ENCODE measurements at regions not wholly inside any gene's neighbourhood (a gene's known extent, or its start where the extent isn't known, plus 50 kb on each side); places are given as distances from the start of the nearest gene placed in this dataset.

- no peak for ATAC-seq (ENCODE audit: insufficient read depth, low FRiP score)
- no peak overlapping the region for H3K27ac ChIP-seq (ENCODE audit: low read depth in 1 of 2, low read length in 1 of 2)
- H3K9ac ChIP-seq (ENCODE audit: insufficient read depth in 1 of 2, low read length in 2 of 2): no peak overlapping the region
- TF ChIP-seq, protein P1, sequence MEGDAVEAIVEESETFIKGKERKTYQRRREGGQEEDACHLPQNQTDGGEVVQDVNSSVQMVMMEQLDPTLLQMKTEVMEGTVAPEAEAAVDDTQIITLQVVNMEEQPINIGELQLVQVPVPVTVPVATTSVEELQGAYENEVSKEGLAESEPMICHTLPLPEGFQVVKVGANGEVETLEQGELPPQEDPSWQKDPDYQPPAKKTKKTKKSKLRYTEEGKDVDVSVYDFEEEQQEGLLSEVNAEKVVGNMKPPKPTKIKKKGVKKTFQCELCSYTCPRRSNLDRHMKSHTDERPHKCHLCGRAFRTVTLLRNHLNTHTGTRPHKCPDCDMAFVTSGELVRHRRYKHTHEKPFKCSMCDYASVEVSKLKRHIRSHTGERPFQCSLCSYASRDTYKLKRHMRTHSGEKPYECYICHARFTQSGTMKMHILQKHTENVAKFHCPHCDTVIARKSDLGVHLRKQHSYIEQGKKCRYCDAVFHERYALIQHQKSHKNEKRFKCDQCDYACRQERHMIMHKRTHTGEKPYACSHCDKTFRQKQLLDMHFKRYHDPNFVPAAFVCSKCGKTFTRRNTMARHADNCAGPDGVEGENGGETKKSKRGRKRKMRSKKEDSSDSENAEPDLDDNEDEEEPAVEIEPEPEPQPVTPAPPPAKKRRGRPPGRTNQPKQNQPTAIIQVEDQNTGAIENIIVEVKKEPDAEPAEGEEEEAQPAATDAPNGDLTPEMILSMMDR (IDR thresholded peaks at IDR 0.05; ENCODE audit: control extremely low read depth, extremely low read depth): no peak
- H3K4me3 ChIP-seq: no peak overlapping the region
- DNase-seq: peak; percentile 38 to 60 (median 39)
- no peaks in the 10 kb centered on the region for H3K36me3 ChIP-seq (ENCODE audit: control insufficient read depth in 4 of 4, insufficient read depth in 4 of 4, low read length in 4 of 4)
- peaks cover 4 to 48% (median 19%) of the 10 kb centered on the region in 5 donors for H3K4me1 ChIP-seq (ENCODE audit: control insufficient read depth in 5 of 5, insufficient read depth in 5 of 5, low read length in 5 of 5)
- WGBS, 2 donors: 82 to 84% methylated on average over 3 of the region's 3 CpGs
- H3K27me3 ChIP-seq (ENCODE audit: control insufficient read depth in 3 of 3, insufficient read depth in 3 of 3, low read length in 2 of 3): no peaks in the 10 kb centered on the region
- no peaks in the 10 kb centered on the region for H3K9me3 ChIP-seq (ENCODE audit: control insufficient read depth in 4 of 4, insufficient read depth in 3 of 4, low read length in 3 of 4)
Measured at GRCh38 chr9:109863961-109864360, 84.0 kb downstream of the PALM2AKAP2 start.

DNA sequence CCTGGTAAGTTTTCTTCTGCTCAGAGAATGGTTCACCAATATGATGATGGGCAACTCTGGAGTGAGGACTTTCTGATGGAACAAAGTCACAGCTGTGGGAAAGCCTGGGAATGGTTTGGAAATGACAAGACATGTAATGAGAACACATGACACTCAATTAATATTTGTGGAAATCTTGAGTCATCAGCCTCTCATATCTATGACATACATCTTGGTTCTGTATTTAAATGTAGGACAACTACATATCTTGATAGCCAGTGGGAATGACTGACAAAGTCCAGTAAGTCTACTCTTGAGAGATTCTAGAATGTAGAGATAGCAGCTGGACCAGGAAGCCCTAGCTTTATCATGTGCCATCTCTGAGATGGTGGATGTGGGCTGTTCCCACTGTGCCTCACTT is 85.5 kb downstream of the PALM2AKAP2 start:
- ATAC-seq (ENCODE audit: insufficient read depth, low FRiP score) (no peak), DNase-seq (no peak)
- H3K36me3 ChIP-seq (ENCODE audit: control insufficient read depth in 4 of 4, insufficient read depth in 4 of 4, low read length in 4 of 4): no peaks in the 10 kb centered on the region
- no peaks in the 10 kb centered on the region for H3K9me3 ChIP-seq (ENCODE audit: control insufficient read depth in 4 of 4, insufficient read depth in 3 of 4, low read length in 3 of 4)
- peak overlapping the region in 1 of 2 donors; percentile 52 for H3K27ac ChIP-seq (ENCODE audit: low read depth in 1 of 2, low read length in 1 of 2)
- H3K4me1 ChIP-seq (ENCODE audit: control insufficient read depth in 5 of 5, insufficient read depth in 5 of 5, low read length in 5 of 5): peaks cover 4 to 44% (median 19%) of the 10 kb centered on the region in 5 donors
- H3K27me3 ChIP-seq (ENCODE audit: control insufficient read depth in 3 of 3, insufficient read depth in 3 of 3, low read length in 2 of 3): no peaks in the 10 kb centered on the region
- no peak overlapping the region for H3K9ac ChIP-seq (ENCODE audit: insufficient read depth in 1 of 2, low read length in 2 of 2)
- TF ChIP-seq, protein P1 (IDR thresholded peaks at IDR 0.05; ENCODE audit: control extremely low read depth, extremely low read depth): no peak
- no peak overlapping the region for H3K4me3 ChIP-seq

GRCh38 chr9:109868207-109868606 is 88.2 kb downstream of the PALM2AKAP2 start:
- H3K9ac ChIP-seq (ENCODE audit: insufficient read depth in 1 of 2, low read length in 2 of 2): no peak overlapping the region
- no peaks in the 10 kb centered on the region for H3K9me3 ChIP-seq (ENCODE audit: control insufficient read depth in 4 of 4, insufficient read depth in 3 of 4, low read length in 3 of 4)
- TF ChIP-seq, protein P1 (IDR thresholded peaks at IDR 0.05; ENCODE audit: control extremely low read depth, extremely low read depth): no peak
- DNase-seq (peak; percentile 38 to 53 (median 53)), ATAC-seq (ENCODE audit: insufficient read depth, low FRiP score) (no peak)
- 56 to 66% methylated on average over 4 of the region's 4 CpGs for whole genome bisulfite sequencing, 2 donors
- H3K4me1 ChIP-seq (ENCODE audit: control insufficient read depth in 5 of 5, insufficient read depth in 5 of 5, low read length in 5 of 5): peaks cover 0 to 18% (median 4%) of the 10 kb centered on the region in 5 donors
- H3K27me3 ChIP-seq (ENCODE audit: control insufficient read depth in 3 of 3, insufficient read depth in 3 of 3, low read length in 2 of 3): no peaks in the 10 kb centered on the region
- H3K27ac ChIP-seq (ENCODE audit: low read depth in 1 of 2, low read length in 1 of 2): peak overlapping the region in 1 of 2 donors; percentile 90
- H3K4me3 ChIP-seq: no peak overlapping the region
- H3K36me3 ChIP-seq (ENCODE audit: control insufficient read depth in 4 of 4, insufficient read depth in 4 of 4, low read length in 4 of 4): no peaks in the 10 kb centered on the region

GRCh38 chr9:109868722-109869121 is 88.7 kb downstream of the PALM2AKAP2 start:
- H3K36me3 ChIP-seq (ENCODE audit: control insufficient read depth in 4 of 4, insufficient read depth in 4 of 4, low read length in 4 of 4): no peaks in the 10 kb centered on the region
- peak overlapping the region in 1 of 2 donors; percentile 90 for H3K27ac ChIP-seq (ENCODE audit: low read depth in 1 of 2, low read length in 1 of 2)
- no peak for DNase-seq
- H3K9me3 ChIP-seq (ENCODE audit: control insufficient read depth in 4 of 4, insufficient read depth in 3 of 4, low read length in 3 of 4): no peaks in the 10 kb centered on the region
- no peaks in the 10 kb centered on the region for H3K27me3 ChIP-seq (ENCODE audit: control insufficient read depth in 3 of 3, insufficient read depth in 3 of 3, low read length in 2 of 3)
- H3K4me1 ChIP-seq (ENCODE audit: control insufficient read depth in 5 of 5, insufficient read depth in 5 of 5, low read length in 5 of 5): peaks cover 0 to 18% (median 3%) of the 10 kb centered on the region in 5 donors
- ATAC-seq (ENCODE audit: insufficient read depth, low FRiP score): no peak
- H3K9ac ChIP-seq (ENCODE audit: insufficient read depth in 1 of 2, low read length in 2 of 2): no peak overlapping the region
- TF ChIP-seq, protein P1 (IDR thresholded peaks at IDR 0.05; ENCODE audit: control extremely low read depth, extremely low read depth): no peak
- H3K4me3 ChIP-seq: no peak overlapping the region
- 62 to 68% methylated on average over 3 of the region's 3 CpGs for WGBS, 2 donors

Data from lung (tissue), 11 donors.